ENCODE measurements at regions not wholly inside any gene's neighbourhood (a gene's known extent, or its start where the extent isn't known, plus 50 kb on each side); places are given as distances from the start of the nearest gene placed in this dataset.

GRCh38 chr1:47623557-47623940 is 185.7 kb downstream of the FOXD2 start:
- TF ChIP-seq EZH2 (IDR thresholded peaks at IDR 0.05; ENCODE audit: borderline replicate concordance, low read length) (no peak), CTCF (conservative IDR thresholded peaks at IDR 0.05 in 1 of 2, IDR thresholded peaks at IDR 0.05 in 1 of 2; ENCODE audit: extremely low read depth in 1 of 2, insufficient read depth in 1 of 2, low read depth in 1 of 2, low read length in 2 of 2) (no peak)
